K562 (cell line): ENCODE measurements at regions not wholly inside any gene's neighbourhood (a gene's known extent, or its start where the extent isn't known, plus 50 kb on each side); places are given as distances from the start of the nearest gene placed in this dataset.
"Not testable (repeated sequence)": the region's sequence is repeated elsewhere in the genome, so short reads cannot be mapped to it uniquely, and the experiment has no call there.

Experiments
- ATAC-seq: fragments of 200-7000 bp; cut with Tn5 transposase; 3 replicates; pipeline ENCODE4 v1.9.1; 2020; ENCODE audit warnings: moderate library complexity
- BruUV-seq: library from RNA; stranded (reverse); fragments of 400-500 nt; replicated peaks from 2 replicates; lab custom pipeline; 2021; lab: Mats Ljungman, UMichigan
- CTCF ChIA-PET: fragments of 300-600 bp; formaldehyde crosslinking; extraction: SDS; loops from one replicate; lab custom pipeline; 2021; ENCODE audit warnings: low intra/inter-chr PET ratio; lab: Yijun Ruan, JAX
- POLR2A ChIA-PET: fragments of 300-600, 350-650 bp; sonication (Branson Sonifier 250); formaldehyde crosslinking; extraction: SDS; loops from one replicate; lab custom pipeline; 2021; ENCODE audit warnings: antibody characterized with exemption, inconsistent platforms; lab: Yijun Ruan, JAX
- DNase-seq, 4 experiments: peaks; one replicate each; pipeline versions ENCODE4 v3.0.0 to v3.0.0-alpha.2; 2011 to 2018; ENCODE audit warnings: low spot score in 3 of 4, mixed read lengths in 3 of 4; ENCODE audit errors: extremely low read depth in 1 of 4
- FAIRE-seq: peaks from 2 replicates; lab custom pipeline; 2011; peaks lifted over from hg19 to GRCh38; lab: Jason Lieb, UNC
- H2AFZ ChIP-seq: 2 replicates; pipeline ENCODE4 v1.6.0; 2011; ENCODE audit warnings: low read depth, low read length, control low read depth, inconsistent platforms
- H3K27ac ChIP-seq: fragments of 200-600 bp; 3 replicates; pipeline ENCODE4 v1.8.0; 2011; ENCODE audit warnings: low read depth, mild to moderate bottlenecking, control low read depth, inconsistent platforms, low read length, moderate library complexity, mixed read lengths; ENCODE audit errors: extremely low read depth
- H3K27me3 ChIP-seq, 2 experiments: fragments of 300-600 bp in 1 of 2; 2 replicates in 1 of 2; 3 replicates in 1 of 2; pipeline versions ENCODE4 v1.6.0 to v1.8.0; 2011; ENCODE audit warnings: inconsistent platforms in 2 of 2, low read length in 2 of 2, mild to moderate bottlenecking in 1 of 2, mixed read lengths in 1 of 2, moderate library complexity in 1 of 2; ENCODE audit not compliant: control insufficient read depth in 2 of 2, insufficient read depth in 2 of 2
- H3K36me3 ChIP-seq: fragments of 300-600 bp; 3 replicates; pipeline ENCODE4 v1.8.0; 2011; ENCODE audit warnings: mild to moderate bottlenecking, low read length, inconsistent platforms; ENCODE audit not compliant: control insufficient read depth, insufficient read depth
- H3K4me1 ChIP-seq, 2 experiments: fragments of 200-600 bp in 1 of 2; replicated peaks in 1 of 2; 2 replicates in 1 of 2; 3 replicates in 1 of 2; pipeline versions ENCODE4 v1.5.1 to v1.8.0; 2011; ENCODE audit warnings: inconsistent platforms in 2 of 2, low read length in 2 of 2, mild to moderate bottlenecking in 1 of 2, mixed read lengths in 1 of 2, moderate library complexity in 1 of 2; ENCODE audit not compliant: control insufficient read depth in 2 of 2, insufficient read depth in 2 of 2
- H3K4me2 ChIP-seq: 2 replicates; pipeline ENCODE4 v1.6.1; 2011; ENCODE audit warnings: low read length, control low read depth, inconsistent platforms, mixed read lengths; ENCODE audit not compliant: insufficient read depth
- H3K4me3 ChIP-seq: fragments of 200-600 bp; sonication (generic), shearing (Covaris generic); 2 replicates; pipeline ENCODE4 v1.5.1; 2016; ENCODE audit warnings: control low read depth, inconsistent platforms
- H3K79me2 ChIP-seq: fragments of 200-600 bp; 3 replicates; pipeline ENCODE4 v1.8.0; 2011; ENCODE audit warnings: low read length, inconsistent platforms; ENCODE audit not compliant: control insufficient read depth, insufficient read depth
- H3K9ac ChIP-seq, 2 experiments: 2 replicates each; pipeline versions ENCODE4 v1.6.0 to v1.6.1; 2011; ENCODE audit warnings: low read depth in 2 of 2, low read length in 2 of 2, control low read depth in 1 of 2, inconsistent platforms in 1 of 2, mild to moderate bottlenecking in 1 of 2, mixed read lengths in 1 of 2; ENCODE audit not compliant: insufficient read depth in 1 of 2
- H3K9me1 ChIP-seq: one replicate; pipeline ENCODE4 v1.6.0; 2011; ENCODE audit warnings: inconsistent platforms, mild to moderate bottlenecking, low read length, moderate library complexity; ENCODE audit not compliant: control insufficient read depth, insufficient read depth
- H3K9me3 ChIP-seq: replicated peaks from 2 replicates; pipeline ENCODE4 v1.5.1; 2011; ENCODE audit warnings: low read depth, low read length, inconsistent platforms; ENCODE audit not compliant: control insufficient read depth, insufficient read depth
- H4K20me1 ChIP-seq: replicated peaks from 2 replicates; pipeline ENCODE4 v1.6.1; 2011; ENCODE audit warnings: low read length, inconsistent platforms, mixed read lengths; ENCODE audit not compliant: control insufficient read depth, insufficient read depth
- BRD9 ChIP-seq: fragments of 450-650 bp; IDR thresholded peaks from 2 replicates; pipeline ENCODE4 v1.6.1; 2018; ENCODE audit warnings: low read depth; ENCODE audit not compliant: partially characterized antibody
- FOXA3 ChIP-seq, 2 experiments: fragments of 450-650 bp in 1 of 2; sonication (generic) in 1 of 2; formaldehyde crosslinking; IDR thresholded peaks in 1 of 2; conservative IDR thresholded peaks in 1 of 2; 2 replicates each; pipeline versions ENCODE4 v1.4.0 to v1.8.0; 2020 to 2022; ENCODE audit warnings: mild to moderate bottlenecking in 2 of 2, missing genetic modification reagents in 1 of 2
- NCOA4 ChIP-seq: fragments of 450-650 bp; IDR thresholded peaks from 2 replicates; pipeline ENCODE4 v1.6.1; 2018; ENCODE audit warnings: mild to moderate bottlenecking; ENCODE audit not compliant: partially characterized antibody
- POLR2G ChIP-seq: fragments of 200-400 bp; formaldehyde crosslinking; IDR thresholded peaks from 2 replicates; pipeline ENCODE4 v1.6.1; 2017; ENCODE audit warnings: low read depth, mild to moderate bottlenecking, antibody characterized with exemption, low read length, moderate library complexity
- ZNF124 ChIP-seq: sonication (generic); formaldehyde crosslinking; IDR thresholded peaks from 2 replicates; pipeline ENCODE4 v1.8.1; 2022; ENCODE audit warnings: missing genetic modification reagents
- ZNF140 ChIP-seq: fragments of 250-450 bp; sonication (Bioruptor Pico); IDR thresholded peaks from 2 replicates; pipeline ENCODE4 v1.8.0; 2021; ENCODE audit warnings: moderate library complexity, mild to moderate bottlenecking, inconsistent platforms
- ZSCAN29 ChIP-seq: fragments of 450-650 bp; IDR thresholded peaks from 2 replicates; pipeline ENCODE4 v1.6.1; 2017
- WGBS: fragments of 100-300 bp; shearing (Covaris generic); methylation state at CpG from one replicate; pipeline ENCODE4 v1.1.6; 2016; ENCODE audit warnings: low coverage, mixed read lengths; ENCODE audit not compliant: insufficient coverage; ENCODE audit errors: missing lambda C conversion rate; 5-methylcytosine and 5-hydroxymethylcytosine counted together
- in situ Hi-C: fragments of 300-500 bp; cut with MboI; formaldehyde crosslinking; loops from 4 replicates; pipeline ENCODE4 v1.15.0; 2018; ENCODE audit warnings: inconsistent platforms, mixed read lengths
- intact Hi-C: fragments of 100-400 bp; cut with micrococcal nuclease; formaldehyde crosslinking; loops from 2 replicates; pipeline ENCODE4 v1.14.2; 2022
- TF ChIP-seq, protein P1 (sequence below): IDR thresholded peaks from 2 replicates; pipeline ENCODE4 v1.6.1; 2016; ENCODE audit warnings: missing genetic modification characterization, missing compliant biosample characterization

DNA sequence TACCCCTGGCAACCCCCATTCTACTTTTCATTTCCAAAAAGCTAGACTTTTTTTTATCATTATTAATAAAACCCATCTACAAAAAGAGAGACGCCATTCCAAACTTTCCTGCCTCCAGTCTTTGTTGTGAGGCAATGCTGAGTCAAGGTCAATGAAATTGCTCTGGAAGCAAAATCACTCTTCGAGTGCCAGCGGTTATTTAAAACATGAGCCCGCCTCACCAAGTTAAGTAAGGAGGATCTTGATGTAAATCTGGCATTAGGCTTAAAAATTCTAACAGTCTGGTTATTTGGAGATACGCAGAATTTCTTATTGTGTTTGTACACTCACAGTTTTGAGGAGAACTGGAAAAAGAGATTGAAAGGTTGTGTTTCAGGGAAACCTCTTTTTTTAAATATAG is 1196.3 kb downstream of the TYW1 start:
- in situ Hi-C loops = no loop called here

DNA sequence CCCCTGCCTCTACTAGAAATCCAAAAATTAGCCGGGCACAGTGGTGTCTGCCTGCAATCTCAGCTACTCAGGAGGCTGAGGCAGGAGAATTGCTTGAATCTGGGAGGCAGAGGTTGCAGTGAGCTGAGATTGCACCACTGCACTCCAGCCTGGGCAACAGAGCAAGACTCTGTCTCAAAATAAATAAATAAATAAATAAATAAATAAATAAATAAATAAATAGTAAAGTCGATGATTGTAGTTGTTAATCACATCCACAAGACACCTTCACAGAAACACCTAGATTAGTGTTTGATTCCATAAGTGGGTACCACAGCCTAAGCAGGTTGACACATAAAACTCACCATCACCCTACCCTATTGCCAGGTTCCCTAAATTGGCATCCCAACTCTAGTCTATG is 1199.0 kb downstream of the TYW1 start:
- H3K27me3 ChIP-seq, ATAC-seq, BruUV-seq, POLR2A ChIA-PET, DNase-seq, CTCF ChIA-PET, H3K4me1 ChIP-seq, H3K79me2 ChIP-seq, in situ Hi-C loops, H3K36me3 ChIP-seq, H3K4me3 ChIP-seq, H3K9me1 ChIP-seq, H4K20me1 ChIP-seq, intact Hi-C loops, H3K4me2 ChIP-seq, FAIRE-seq, H2AFZ ChIP-seq, H3K9ac ChIP-seq, H3K27ac ChIP-seq, H3K9me3 ChIP-seq: not testable (repeated sequence)
- 0% methylated on average over 2 of the region's 2 CpGs for WGBS

More for the DNA sequence above, 1196.3 kb downstream of the TYW1 start:
- no peak for ATAC-seq
- Histone ChIP-seq H3K36me3 (no peaks in the 10 kb centered on the region), H3K9me3 (no peaks in the 10 kb centered on the region), H3K27me3 (no peaks in the 10 kb centered on the region; a peak in 1 of 5 replicates), H3K9me1 (no peaks in the 10 kb centered on the region), H3K4me1 (no peaks in the 10 kb centered on the region), H3K27ac (no peak overlapping the region), H2AFZ (no peak overlapping the region), H3K4me2 (no peak overlapping the region)
- ChIA-PET POLR2A (no interaction called here), CTCF (no interaction called here)
- WGBS = 0% methylated on average over 5 of the region's 5 CpGs
- intact Hi-C loops = no loop called here
- BruUV-seq = no TSS peak
- TF ChIP-seq ZSCAN29 = no peak
- TF ChIP-seq NCOA4 = no peak
- TF ChIP-seq ZNF124 (CRISPR knock-in tag) = no peak
- TF ChIP-seq FOXA3 (CRISPR knock-in tag; conservative IDR thresholded peaks at IDR 0.05 in 1 of 2, IDR thresholded peaks at IDR 0.05 in 1 of 2) = no peak
- no peak for TF ChIP-seq POLR2G
- no peak for TF ChIP-seq ZNF140 (CRISPR knock-in tag)
- no peak for TF ChIP-seq BRD9
- TF ChIP-seq, protein P1, sequence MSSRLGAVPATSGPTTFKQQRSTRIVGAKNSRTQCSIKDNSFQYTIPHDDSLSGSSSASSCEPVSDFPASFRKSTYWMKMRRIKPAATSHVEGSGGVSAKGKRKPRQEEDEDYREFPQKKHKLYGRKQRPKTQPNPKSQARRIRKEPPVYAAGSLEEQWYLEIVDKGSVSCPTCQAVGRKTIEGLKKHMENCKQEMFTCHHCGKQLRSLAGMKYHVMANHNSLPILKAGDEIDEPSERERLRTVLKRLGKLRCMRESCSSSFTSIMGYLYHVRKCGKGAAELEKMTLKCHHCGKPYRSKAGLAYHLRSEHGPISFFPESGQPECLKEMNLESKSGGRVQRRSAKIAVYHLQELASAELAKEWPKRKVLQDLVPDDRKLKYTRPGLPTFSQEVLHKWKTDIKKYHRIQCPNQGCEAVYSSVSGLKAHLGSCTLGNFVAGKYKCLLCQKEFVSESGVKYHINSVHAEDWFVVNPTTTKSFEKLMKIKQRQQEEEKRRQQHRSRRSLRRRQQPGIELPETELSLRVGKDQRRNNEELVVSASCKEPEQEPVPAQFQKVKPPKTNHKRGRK (tag) = no peak
- TF ChIP-seq, all 486 proteins: peak for 0
- DNase-seq (no peak), FAIRE-seq (no peak)
- Histone ChIP-seq H3K79me2 (no peaks in the 10 kb centered on the region), H3K4me3 (no peak overlapping the region), H4K20me1 (no peaks in the 10 kb centered on the region), H3K9ac (no peak overlapping the region)
